PC-9 (cell line): ENCODE measurements at regions not wholly inside any gene's neighbourhood (a gene's known extent, or its start where the extent isn't known, plus 50 kb on each side); places are given as distances from the start of the nearest gene placed in this dataset.

Experiments
- BruUV-seq: library from RNA; stranded (reverse); fragments of 400-500 nt; replicated peaks from 2 replicates; lab custom pipeline; 2021; lab: Mats Ljungman, UMichigan
- CTCF ChIA-PET: fragments of 300-600 bp; sonication (Branson Sonifier 250); formaldehyde crosslinking; loops from one replicate; lab custom pipeline; 2022; ENCODE audit warnings: antibody characterized with exemption; lab: Charles Lee
- POLR2A ChIA-PET: fragments of 300-600 bp; sonication (Branson Sonifier 250); formaldehyde crosslinking; loops from one replicate; lab custom pipeline; 2022; ENCODE audit warnings: antibody characterized with exemption; ENCODE audit not compliant: unreplicated experiment; lab: Charles Lee
- DNase-seq, 2 experiments: peaks; one replicate each; pipeline versions ENCODE4 v3.0.0 to v3.0.0-alpha.2; 2015 to 2022; ENCODE audit warnings: mixed read lengths in 1 of 2
- H2AFZ ChIP-seq: fragments of 200-600 bp; sonication (generic); 2 replicates; pipeline ENCODE4 v1.8.1; 2017; ENCODE audit warnings: antibody characterized with exemption
- H3F3A ChIP-seq: fragments of 200-600 bp; sonication (generic); 2 replicates; pipeline ENCODE4 v1.8.1; 2017; ENCODE audit warnings: antibody characterized with exemption, mild to moderate bottlenecking, low read depth; ENCODE audit not compliant: insufficient read depth
- H3K27ac ChIP-seq: fragments of 200-600 bp; sonication (generic); 2 replicates; pipeline ENCODE4 v1.6.1; 2016; ENCODE audit warnings: mixed run types
- H3K27me3 ChIP-seq: fragments of 200-600 bp; sonication (generic); 2 replicates; pipeline ENCODE4 v1.6.1; 2016; ENCODE audit warnings: low read depth, mixed run types; ENCODE audit not compliant: insufficient read depth
- H3K36me3 ChIP-seq: fragments of 200-600 bp; sonication (generic); 2 replicates; pipeline ENCODE4 v1.6.1; 2016; ENCODE audit warnings: low read depth, mixed run types
- H3K4me1 ChIP-seq: fragments of 200-600 bp; sonication (generic); replicated peaks from 2 replicates; pipeline ENCODE4 v1.6.1; 2016; ENCODE audit warnings: mixed run types; ENCODE audit not compliant: insufficient read depth
- H3K4me2 ChIP-seq: fragments of 200-600 bp; sonication (generic); 2 replicates; pipeline ENCODE4 v1.6.1; 2017; ENCODE audit warnings: mixed run types
- H3K4me3 ChIP-seq: fragments of 200-600 bp; sonication (generic); 2 replicates; pipeline ENCODE4 v1.6.1; 2016; ENCODE audit warnings: mixed run types
- H3K79me2 ChIP-seq: fragments of 200-600 bp; sonication (generic); 2 replicates; pipeline ENCODE4 v1.6.1; 2017; ENCODE audit warnings: low read depth, mixed run types
- H3K9me2 ChIP-seq: fragments of 200-600 bp; sonication (generic); 2 replicates; pipeline ENCODE4 v1.8.1; 2017; ENCODE audit warnings: mild to moderate bottlenecking; ENCODE audit not compliant: insufficient read depth
- H3K9me3 ChIP-seq: fragments of 200-600 bp; sonication (generic); 2 replicates; pipeline ENCODE4 v1.8.1; 2016; ENCODE audit warnings: low read depth; ENCODE audit not compliant: insufficient read depth
- H4K20me1 ChIP-seq: fragments of 200-600 bp; sonication (generic); 2 replicates; pipeline ENCODE4 v1.8.1; 2017; ENCODE audit not compliant: insufficient read depth
- EZH2 ChIP-seq: fragments of 200-600 bp; sonication (generic); IDR thresholded peaks from 2 replicates; pipeline ENCODE4 v1.8.0; 2017; ENCODE audit warnings: antibody characterized with exemption, low read depth
- intact Hi-C: fragments of 100-400 bp; cut with micrococcal nuclease; formaldehyde crosslinking; loops from one replicate; pipeline ENCODE4 v1.10.0; 2022; ENCODE audit not compliant: unreplicated experiment
- TF ChIP-seq, protein P1 (sequence below): fragments of 200-600 bp; sonication (generic); conservative IDR thresholded peaks from 2 replicates; pipeline ENCODE4 v1.6.1; 2017; ENCODE audit warnings: mixed run types, antibody characterized with exemption, mild to moderate bottlenecking, moderate library complexity

DNA sequence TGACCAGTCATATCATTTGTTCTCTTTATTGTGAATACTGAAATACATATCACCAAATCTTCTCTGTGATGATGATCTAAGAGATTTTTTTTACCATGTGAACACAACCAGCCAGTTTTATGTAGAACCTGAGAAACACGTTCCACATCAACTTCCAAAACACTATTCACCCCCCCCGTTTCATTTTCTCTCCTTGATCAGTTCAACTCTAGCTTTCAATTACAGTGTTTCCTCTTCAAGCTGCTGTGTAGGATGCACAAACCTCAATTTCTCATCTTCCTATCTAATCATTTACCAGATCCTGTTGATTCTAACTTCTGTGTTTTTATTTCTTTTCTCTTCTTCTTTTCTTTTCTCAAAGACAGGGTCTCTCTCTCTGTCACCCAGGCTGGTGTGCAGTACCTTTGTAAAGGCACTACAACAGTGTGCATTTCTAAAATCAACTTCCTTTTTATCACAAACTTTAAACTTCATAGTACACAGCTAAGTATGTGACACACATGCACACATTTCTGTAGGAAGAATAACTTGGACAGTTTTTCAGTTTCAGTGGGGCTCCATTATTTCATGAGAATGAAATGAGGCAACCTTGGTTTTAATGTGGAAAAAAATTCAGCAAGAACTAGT, 149.9 kb upstream of the FBXO33 start:
- Histone ChIP-seq H3K4me1 (no peaks in the 10 kb centered on the region), H3K36me3 (no peaks in the 10 kb centered on the region), H3K27me3 (no peaks in the 10 kb centered on the region), H3F3A (no peaks in the 10 kb centered on the region), H4K20me1 (no peaks in the 10 kb centered on the region), H3K4me2 (no peak overlapping the region), H3K79me2 (no peaks in the 10 kb centered on the region), H3K9me2 (no peaks in the 10 kb centered on the region), H3K4me3 (no peak overlapping the region), H3K9me3 (no peaks in the 10 kb centered on the region), H2AFZ (no peak overlapping the region), H3K27ac (no peak overlapping the region)
- no peak for TF ChIP-seq EZH2
- TF ChIP-seq, protein P1, sequence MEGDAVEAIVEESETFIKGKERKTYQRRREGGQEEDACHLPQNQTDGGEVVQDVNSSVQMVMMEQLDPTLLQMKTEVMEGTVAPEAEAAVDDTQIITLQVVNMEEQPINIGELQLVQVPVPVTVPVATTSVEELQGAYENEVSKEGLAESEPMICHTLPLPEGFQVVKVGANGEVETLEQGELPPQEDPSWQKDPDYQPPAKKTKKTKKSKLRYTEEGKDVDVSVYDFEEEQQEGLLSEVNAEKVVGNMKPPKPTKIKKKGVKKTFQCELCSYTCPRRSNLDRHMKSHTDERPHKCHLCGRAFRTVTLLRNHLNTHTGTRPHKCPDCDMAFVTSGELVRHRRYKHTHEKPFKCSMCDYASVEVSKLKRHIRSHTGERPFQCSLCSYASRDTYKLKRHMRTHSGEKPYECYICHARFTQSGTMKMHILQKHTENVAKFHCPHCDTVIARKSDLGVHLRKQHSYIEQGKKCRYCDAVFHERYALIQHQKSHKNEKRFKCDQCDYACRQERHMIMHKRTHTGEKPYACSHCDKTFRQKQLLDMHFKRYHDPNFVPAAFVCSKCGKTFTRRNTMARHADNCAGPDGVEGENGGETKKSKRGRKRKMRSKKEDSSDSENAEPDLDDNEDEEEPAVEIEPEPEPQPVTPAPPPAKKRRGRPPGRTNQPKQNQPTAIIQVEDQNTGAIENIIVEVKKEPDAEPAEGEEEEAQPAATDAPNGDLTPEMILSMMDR, result no peak
- POLR2A ChIA-PET, result no interaction called here
- no TSS peak for BruUV-seq
- CTCF ChIA-PET, result no interaction called here
- DNase-seq, result no peak
- intact Hi-C loops, result no loop called here

DNA sequence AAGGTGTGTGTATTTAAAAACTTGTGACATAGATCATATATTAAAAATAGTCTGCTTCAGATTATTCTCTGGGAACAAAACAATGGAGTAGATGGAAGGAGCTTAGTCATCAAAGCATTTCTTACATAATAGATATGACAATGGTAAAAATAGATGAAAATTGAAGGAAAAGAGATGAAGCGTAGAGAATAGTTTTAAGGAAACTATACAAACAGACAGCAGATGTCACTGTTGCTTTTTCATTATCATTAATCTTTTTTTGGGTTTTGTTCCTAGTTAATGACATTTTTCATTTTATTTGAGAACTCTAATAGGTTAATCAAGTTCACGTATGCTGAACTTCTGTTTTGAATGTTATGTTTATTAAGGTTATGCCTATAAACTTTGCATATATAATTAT, 149.2 kb upstream of the FBXO33 start:
- Histone ChIP-seq H3K27me3 (no peaks in the 10 kb centered on the region), H3K9me2 (no peaks in the 10 kb centered on the region), H3K27ac (no peak overlapping the region), H3K4me2 (no peak overlapping the region), H2AFZ (no peak overlapping the region), H3F3A (no peaks in the 10 kb centered on the region), H3K4me3 (no peak overlapping the region), H3K4me1 (no peaks in the 10 kb centered on the region), H4K20me1 (no peaks in the 10 kb centered on the region), H3K36me3 (no peaks in the 10 kb centered on the region), H3K9me3 (no peaks in the 10 kb centered on the region), H3K79me2 (no peaks in the 10 kb centered on the region)
- BruUV-seq, result no TSS peak
- ChIA-PET POLR2A (no interaction called here), CTCF (no interaction called here)
- no peak for TF ChIP-seq EZH2
- TF ChIP-seq, protein P1, result peak; percentile 41
- DNase-seq, result no peak
- intact Hi-C loops, result no loop called here

DNA sequence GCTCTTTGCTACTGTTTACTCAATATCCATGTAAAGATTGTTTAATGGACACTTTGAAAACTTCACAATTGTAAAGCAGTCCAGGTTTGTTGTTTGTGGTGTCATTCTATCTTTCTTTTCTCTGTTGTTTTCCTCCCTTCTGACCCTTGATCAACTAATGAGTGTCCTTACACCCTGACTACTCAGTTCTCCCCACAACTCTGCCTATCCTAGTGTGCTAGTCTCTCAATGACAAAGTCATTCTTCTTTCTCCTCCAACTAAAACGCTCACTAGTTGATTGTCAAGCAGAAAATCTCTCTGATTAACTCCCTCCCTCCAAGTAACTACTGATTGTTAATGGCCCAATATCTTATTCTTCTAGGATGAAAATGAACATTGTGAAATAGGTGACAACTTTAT, 148.5 kb upstream of the FBXO33 start:
- Histone ChIP-seq H4K20me1 (no peaks in the 10 kb centered on the region), H3K27ac (no peak overlapping the region), H3F3A (no peaks in the 10 kb centered on the region), H3K27me3 (no peaks in the 10 kb centered on the region), H3K36me3 (no peaks in the 10 kb centered on the region), H3K4me2 (no peak overlapping the region), H3K4me3 (no peak overlapping the region), H3K4me1 (no peaks in the 10 kb centered on the region), H2AFZ (no peak overlapping the region), H3K9me3 (no peaks in the 10 kb centered on the region), H3K9me2 (no peaks in the 10 kb centered on the region), H3K79me2 (no peaks in the 10 kb centered on the region)
- ChIA-PET CTCF (no interaction called here), POLR2A (no interaction called here)
- no peak for DNase-seq
- intact Hi-C loops, result no loop called here
- no peak for TF ChIP-seq EZH2
- TF ChIP-seq, protein P1, result no peak
- BruUV-seq, result no TSS peak
